ENCODE measurements at regions not wholly inside any gene's neighbourhood (a gene's known extent, or its start where the extent isn't known, plus 50 kb on each side); places are given as distances from the start of the nearest gene placed in this dataset.

GRCh38 chr6:14187406-14187805, 69.8 kb downstream of the CD83 start:
- Histone ChIP-seq H3K9me3 (ENCODE audit: control insufficient read depth in 1 of 2, insufficient read depth in 1 of 2, low read depth in 1 of 2, low read length in 2 of 2) (no peaks in the 10 kb centered on the region), H3K27ac (ENCODE audit: low read depth, low read length) (no peak overlapping the region), H3K79me2 (ENCODE audit: insufficient read depth, low read length) (no peaks in the 10 kb centered on the region), H3K27me3 (ENCODE audit: insufficient read depth, low read length) (no peaks in the 10 kb centered on the region), H3K9ac (ENCODE audit: low read length) (no peak overlapping the region), H3K9me2 (ENCODE audit: insufficient read depth) (no peaks in the 10 kb centered on the region; the same call in 1 of the 2 replicates), H3K36me3 (ENCODE audit: control insufficient read depth in 1 of 2, insufficient read depth in 2 of 2, low read length in 2 of 2) (no peaks in the 10 kb centered on the region), H2AFZ (ENCODE audit: low read depth, low read length, poor library complexity, severe bottlenecking) (no peak overlapping the region), H3K4me3 (replicated peaks in 1 of 2; ENCODE audit: low read depth in 1 of 2, low read length in 2 of 2) (no peak overlapping the region), H3K4me1 (ENCODE audit: control insufficient read depth in 1 of 2, insufficient read depth in 2 of 2, low read length in 2 of 2) (no peaks in the 10 kb centered on the region), H3K4me2 (ENCODE audit: low read length) (no peak overlapping the region), H4K20me1 (ENCODE audit: insufficient read depth) (no peaks in the 10 kb centered on the region)
- no peak for TF ChIP-seq POLR2AphosphoS5 (IDR thresholded peaks at IDR 0.05; ENCODE audit: low read depth, low read length)
- no peak for TF ChIP-seq REST (IDR thresholded peaks at IDR 0.05; ENCODE audit: low read depth)
- no peak for TF ChIP-seq POLR2A (IDR thresholded peaks at IDR 0.05; ENCODE audit: borderline replicate concordance, extremely low read depth, insufficient read depth, insufficient read length)
- no peak for TF ChIP-seq SIN3A (IDR thresholded peaks at IDR 0.05; ENCODE audit: low read depth)
- no peak for TF ChIP-seq FOSL1 (IDR thresholded peaks at IDR 0.05; ENCODE audit: low read depth)
- no peak for TF ChIP-seq SRF (IDR thresholded peaks at IDR 0.05; ENCODE audit: low read depth)
- TF ChIP-seq ZFX (IDR thresholded peaks at IDR 0.05) = no peak
- TF ChIP-seq, protein P1, sequence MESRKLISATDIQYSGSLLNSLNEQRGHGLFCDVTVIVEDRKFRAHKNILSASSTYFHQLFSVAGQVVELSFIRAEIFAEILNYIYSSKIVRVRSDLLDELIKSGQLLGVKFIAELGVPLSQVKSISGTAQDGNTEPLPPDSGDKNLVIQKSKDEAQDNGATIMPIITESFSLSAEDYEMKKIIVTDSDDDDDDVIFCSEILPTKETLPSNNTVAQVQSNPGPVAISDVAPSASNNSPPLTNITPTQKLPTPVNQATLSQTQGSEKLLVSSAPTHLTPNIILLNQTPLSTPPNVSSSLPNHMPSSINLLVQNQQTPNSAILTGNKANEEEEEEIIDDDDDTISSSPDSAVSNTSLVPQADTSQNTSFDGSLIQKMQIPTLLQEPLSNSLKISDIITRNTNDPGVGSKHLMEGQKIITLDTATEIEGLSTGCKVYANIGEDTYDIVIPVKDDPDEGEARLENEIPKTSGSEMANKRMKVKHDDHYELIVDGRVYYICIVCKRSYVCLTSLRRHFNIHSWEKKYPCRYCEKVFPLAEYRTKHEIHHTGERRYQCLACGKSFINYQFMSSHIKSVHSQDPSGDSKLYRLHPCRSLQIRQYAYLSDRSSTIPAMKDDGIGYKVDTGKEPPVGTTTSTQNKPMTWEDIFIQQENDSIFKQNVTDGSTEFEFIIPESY (IDR thresholded peaks at IDR 0.05; ENCODE audit: extremely low read depth, insufficient replicate concordance, low read length) = no peak
- TF ChIP-seq JUND (IDR thresholded peaks at IDR 0.05) = no peak
- no peak for TF ChIP-seq CTCF (IDR thresholded peaks at IDR 0.05 in 2 of 3, conservative IDR thresholded peaks at IDR 0.05 in 1 of 3; ENCODE audit: borderline replicate concordance in 1 of 3, insufficient read depth in 1 of 3, low read depth in 2 of 3, low read length in 2 of 3)
- TF ChIP-seq ELF1 (IDR thresholded peaks at IDR 0.05; ENCODE audit: borderline replicate concordance, low read depth) = no peak
- TF ChIP-seq SP1 (IDR thresholded peaks at IDR 0.05; ENCODE audit: low read depth) = no peak
- TF ChIP-seq, protein P2, sequence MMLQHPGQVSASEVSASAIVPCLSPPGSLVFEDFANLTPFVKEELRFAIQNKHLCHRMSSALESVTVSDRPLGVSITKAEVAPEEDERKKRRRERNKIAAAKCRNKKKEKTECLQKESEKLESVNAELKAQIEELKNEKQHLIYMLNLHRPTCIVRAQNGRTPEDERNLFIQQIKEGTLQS (IDR thresholded peaks at IDR 0.05) = no peak
- TF ChIP-seq RAD21 (IDR thresholded peaks at IDR 0.05; ENCODE audit: low read depth) = no peak
- TF ChIP-seq EZH2 (IDR thresholded peaks at IDR 0.05) = no peak
- no peak for TF ChIP-seq YY1 (IDR thresholded peaks at IDR 0.05; ENCODE audit: extremely low read depth, insufficient replicate concordance, low read depth, low read length)
- no peak for TF ChIP-seq ZNF274 (IDR thresholded peaks at IDR 0.05; ENCODE audit: low read depth, low read length)
- no peak for TF ChIP-seq CBX3 (IDR thresholded peaks at IDR 0.05; ENCODE audit: low read depth)
- no peak for TF ChIP-seq EGR1 (IDR thresholded peaks at IDR 0.05; ENCODE audit: low read depth)
- TF ChIP-seq, protein P3, sequence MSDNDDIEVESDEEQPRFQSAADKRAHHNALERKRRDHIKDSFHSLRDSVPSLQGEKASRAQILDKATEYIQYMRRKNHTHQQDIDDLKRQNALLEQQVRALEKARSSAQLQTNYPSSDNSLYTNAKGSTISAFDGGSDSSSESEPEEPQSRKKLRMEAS (IDR thresholded peaks at IDR 0.05) = no peak
- ChIA-PET RAD21 (ENCODE audit: low non-redundant PET in 1 of 2, low total read pairs in 2 of 2, uncharacterized antibody in 2 of 2, unreplicated experiment in 2 of 2) (no interaction called here), POLR2A (no interaction called here), CTCF (no interaction called here)
- no TSS peak for BruUV-seq (replicated peaks)
- DNase-seq (ENCODE audit: low read depth, low spot score) = no peak
- intact Hi-C loops (cut with micrococcal nuclease) = no loop called here
- ATAC-seq = no peak

All from HCT116 (cell line).